Caki2 (cell line): ENCODE measurements at regions not wholly inside any gene's neighbourhood (a gene's known extent, or its start where the extent isn't known, plus 50 kb on each side); places are given as distances from the start of the nearest gene placed in this dataset.
"Not testable (repeated sequence)": the region's sequence is repeated elsewhere in the genome, so short reads cannot be mapped to it uniquely, and the experiment has no call there.

ENCODE experiments used
- DNase-seq: peaks from one replicate; pipeline ENCODE4 v3.0.0-alpha.2; 2015; ENCODE audit warnings: low read depth
- in situ Hi-C: cut with HindIII; loops from 2 replicates; pipeline ENCODE4 v1.10.0; 2016; ENCODE audit warnings: low sequenced_read_pairs, low pct_unique_long_range_greater_than_20kb, mixed read lengths

- DNase-seq: no peak
- in situ Hi-C loops: no loop called here
Observed at GRCh38 chr9:111276431-111277128, 53.4 kb downstream of the OR2K2 start.

- DNase-seq: no peak
- in situ Hi-C loops: no loop called here
Observed at GRCh38 chr9:111274737-111275136, 55.3 kb downstream of the OR2K2 start.

- in situ Hi-C loops: no loop called here
- DNase-seq: no peak
Observed at GRCh38 chr9:111272581-111272980, 57.4 kb downstream of the OR2K2 start.

- no peak for DNase-seq
- in situ Hi-C loops: no loop called here
Observed at GRCh38 chr9:111271481-111272080, 58.4 kb downstream of the OR2K2 start.

GRCh38 chr9:111271047-111271446 is 59.0 kb downstream of the OR2K2 start:
- DNase-seq: no peak
- in situ Hi-C loops: no loop called here

GRCh38 chr9:111266024-111266423 is 64.0 kb downstream of the OR2K2 start:
- in situ Hi-C loops, DNase-seq: not testable (repeated sequence)

GRCh38 chr9:111263116-111263515 is 66.9 kb downstream of the OR2K2 start:
- in situ Hi-C loops: no loop called here
- DNase-seq: no peak

- DNase-seq: no peak
- in situ Hi-C loops: no loop called here
Observed at GRCh38 chr9:111258875-111259271, 71.2 kb downstream of the OR2K2 start.

GRCh38 chr9:111258209-111258874 is 71.7 kb downstream of the OR2K2 start:
- no peak for DNase-seq

GRCh38 chr9:111253742-111254437 is 76.1 kb downstream of the OR2K2 start:
- in situ Hi-C loops: no loop called here
- no peak for DNase-seq

More at GRCh38 chr9:111258209-111258874, 71.7 kb downstream of the OR2K2 start:
- in situ Hi-C loops: no loop called here

- no peak for DNase-seq
- in situ Hi-C loops: no loop called here
Observed at GRCh38 chr9:111250875-111251842, 78.9 kb downstream of the OR2K2 start.

- in situ Hi-C loops: no loop called here
- no peak for DNase-seq
Observed at GRCh38 chr9:111237447-111237846, 92.6 kb downstream of the OR2K2 start.

- in situ Hi-C loops: no loop called here
Observed at GRCh38 chr9:111236332-111236731, 93.7 kb downstream of the OR2K2 start.

GRCh38 chr9:111233963-111234362 is 96.1 kb downstream of the OR2K2 start:
- in situ Hi-C loops: no loop called here
- no peak for DNase-seq

More at GRCh38 chr9:111236332-111236731, 93.7 kb downstream of the OR2K2 start:
- DNase-seq: no peak

- in situ Hi-C loops: no loop called here
- peak; percentile 32 for DNase-seq
Observed at GRCh38 chr9:111232997-111233790, 96.8 kb downstream of the OR2K2 start.

GRCh38 chr9:111231801-111232580 is 98.0 kb downstream of the OR2K2 start:
- no peak for DNase-seq
- in situ Hi-C loops: no loop called here
